ENCODE measurements at regions not wholly inside any gene's neighbourhood (a gene's known extent, or its start where the extent isn't known, plus 50 kb on each side); places are given as distances from the start of the nearest gene placed in this dataset.
"Not testable (repeated sequence)": the region's sequence is repeated elsewhere in the genome, so short reads cannot be mapped to it uniquely, and the experiment has no call there.

- peak in 1 of 5 donors; percentile 11 for DNase-seq
- intact Hi-C loops (cut with DNase I), result no loop called here
- no peak overlapping the region for H3K4me3 ChIP-seq
- H3K36me3 ChIP-seq, result no peaks in the 10 kb centered on the region
- no peaks in the 10 kb centered on the region for H3K9me3 ChIP-seq
- no peaks in the 10 kb centered on the region for H3K27me3 ChIP-seq
- TF ChIP-seq, protein P1, sequence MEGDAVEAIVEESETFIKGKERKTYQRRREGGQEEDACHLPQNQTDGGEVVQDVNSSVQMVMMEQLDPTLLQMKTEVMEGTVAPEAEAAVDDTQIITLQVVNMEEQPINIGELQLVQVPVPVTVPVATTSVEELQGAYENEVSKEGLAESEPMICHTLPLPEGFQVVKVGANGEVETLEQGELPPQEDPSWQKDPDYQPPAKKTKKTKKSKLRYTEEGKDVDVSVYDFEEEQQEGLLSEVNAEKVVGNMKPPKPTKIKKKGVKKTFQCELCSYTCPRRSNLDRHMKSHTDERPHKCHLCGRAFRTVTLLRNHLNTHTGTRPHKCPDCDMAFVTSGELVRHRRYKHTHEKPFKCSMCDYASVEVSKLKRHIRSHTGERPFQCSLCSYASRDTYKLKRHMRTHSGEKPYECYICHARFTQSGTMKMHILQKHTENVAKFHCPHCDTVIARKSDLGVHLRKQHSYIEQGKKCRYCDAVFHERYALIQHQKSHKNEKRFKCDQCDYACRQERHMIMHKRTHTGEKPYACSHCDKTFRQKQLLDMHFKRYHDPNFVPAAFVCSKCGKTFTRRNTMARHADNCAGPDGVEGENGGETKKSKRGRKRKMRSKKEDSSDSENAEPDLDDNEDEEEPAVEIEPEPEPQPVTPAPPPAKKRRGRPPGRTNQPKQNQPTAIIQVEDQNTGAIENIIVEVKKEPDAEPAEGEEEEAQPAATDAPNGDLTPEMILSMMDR (IDR thresholded peaks at IDR 0.05), result no peak
- TF ChIP-seq EP300 (IDR thresholded peaks at IDR 0.05), result no peak
- TF ChIP-seq POLR2A (IDR thresholded peaks at IDR 0.05), result no peak
- no peak overlapping the region for H3K27ac ChIP-seq
- no peaks in the 10 kb centered on the region for H3K4me1 ChIP-seq (ENCODE audit: insufficient read depth)
Observed at GRCh38 chr5:57986761-57987341, 473.0 kb downstream of the PLK2 start.

- H3K4me1 ChIP-seq (ENCODE audit: insufficient read depth), result no peaks in the 10 kb centered on the region
- TF ChIP-seq POLR2A (IDR thresholded peaks at IDR 0.05) (no peak), EP300 (IDR thresholded peaks at IDR 0.05) (no peak)
- TF ChIP-seq, protein P1 (IDR thresholded peaks at IDR 0.05), result no peak
- no peak for DNase-seq
- H3K27me3 ChIP-seq, result no peaks in the 10 kb centered on the region
- WGBS, 3 donors, result 34 to 64% (median 41%) methylated on average over 2 of the region's 2 CpGs
- no peak overlapping the region for H3K27ac ChIP-seq
- no peaks in the 10 kb centered on the region for H3K36me3 ChIP-seq
- intact Hi-C loops (cut with DNase I), result no loop called here
- no peak overlapping the region for H3K4me3 ChIP-seq
- no peaks in the 10 kb centered on the region for H3K9me3 ChIP-seq
Observed at GRCh38 chr5:57983426-57983825, 476.5 kb downstream of the PLK2 start.

GRCh38 chr5:57979671-57980070, 480.2 kb downstream of the PLK2 start:
- Histone ChIP-seq H3K27ac (no peak overlapping the region), H3K36me3 (no peaks in the 10 kb centered on the region), H3K4me1 (ENCODE audit: insufficient read depth) (no peaks in the 10 kb centered on the region), H3K9me3 (no peaks in the 10 kb centered on the region), H3K27me3 (no peaks in the 10 kb centered on the region), H3K4me3 (no peak overlapping the region)
- DNase-seq, result no peak
- intact Hi-C loops (cut with DNase I), result no loop called here
- WGBS, 3 donors, result 93 to 95% (median 95%) methylated on average over 3 of the region's 3 CpGs
- TF ChIP-seq, protein P1 (IDR thresholded peaks at IDR 0.05), result no peak
- TF ChIP-seq POLR2A (IDR thresholded peaks at IDR 0.05) (no peak), EP300 (IDR thresholded peaks at IDR 0.05) (no peak)

GRCh38 chr5:57976506-57976905, 483.4 kb downstream of the PLK2 start:
- Histone ChIP-seq H3K27ac (no peak overlapping the region), H3K9me3 (no peaks in the 10 kb centered on the region), H3K4me3 (no peak overlapping the region), H3K27me3 (no peaks in the 10 kb centered on the region), H3K36me3 (no peaks in the 10 kb centered on the region), H3K4me1 (ENCODE audit: insufficient read depth) (no peaks in the 10 kb centered on the region)
- WGBS, 3 donors, result 50 to 68% (median 53%) methylated on average over 2 of the region's 2 CpGs
- no peak for TF ChIP-seq POLR2A (IDR thresholded peaks at IDR 0.05)
- TF ChIP-seq, protein P1 (IDR thresholded peaks at IDR 0.05), result no peak
- no peak for TF ChIP-seq EP300 (IDR thresholded peaks at IDR 0.05)
- intact Hi-C loops (cut with DNase I), result no loop called here
- no peak for DNase-seq

- H3K9me3 ChIP-seq; H3K4me1 ChIP-seq (ENCODE audit: insufficient read depth); DNase-seq; intact Hi-C loops (cut with DNase I); H3K27me3 ChIP-seq; H3K36me3 ChIP-seq; H3K27ac ChIP-seq; H3K4me3 ChIP-seq: not testable (repeated sequence)
- WGBS, 3 donors, result 89 to 92% (median 91%) methylated on average over 6 to 7 of the region's 7 CpGs
Observed at GRCh38 chr5:57972099-57972498, 487.8 kb downstream of the PLK2 start.

Measured in ovary (tissue), 7 donors.